H1 (cell line): ENCODE measurements at regions not wholly inside any gene's neighbourhood (a gene's known extent, or its start where the extent isn't known, plus 50 kb on each side); places are given as distances from the start of the nearest gene placed in this dataset.

Source experiments
- CTCF ChIA-PET: fragments of 300-600 bp; sonication (Branson Sonifier 250); formaldehyde crosslinking; loops from one replicate; lab custom pipeline; 2021; ENCODE audit not compliant: partially characterized antibody; lab: Charles Lee
- POLR2A ChIA-PET: fragments of 300-600 bp; sonication (Branson Sonifier 250); formaldehyde crosslinking; loops from one replicate; lab custom pipeline; 2021; ENCODE audit warnings: inconsistent platforms; ENCODE audit not compliant: partially characterized antibody; lab: Charles Lee
- DNase-seq, 2 experiments: peaks; one replicate each; pipeline versions ENCODE4 v3.0.0 to v3.0.0-alpha.2; 2010 to 2022; ENCODE audit warnings: low spot score in 2 of 2, low read depth in 1 of 2, mixed read lengths in 1 of 2
- FAIRE-seq: peaks from 2 replicates; lab custom pipeline; 2011; peaks lifted over from hg19 to GRCh38; lab: Jason Lieb, UNC
- H2AFZ ChIP-seq: 2 replicates; pipeline ENCODE4 v1.8.1; 2012; ENCODE audit warnings: low read length, inconsistent platforms
- H2AK5ac ChIP-seq: 2 replicates; pipeline ENCODE4 v1.6.1; 2013; ENCODE audit warnings: low read depth, low read length
- H2BK120ac ChIP-seq: replicated peaks from 2 replicates; pipeline ENCODE3; 2013; ENCODE audit warnings: low read depth, low read length, inconsistent platforms
- H2BK12ac ChIP-seq: 2 replicates; pipeline ENCODE4 v1.6.1; 2013; ENCODE audit warnings: low read depth, low read length
- H2BK15ac ChIP-seq: 2 replicates; pipeline ENCODE4 v1.6.1; 2013; ENCODE audit warnings: low read length
- H2BK20ac ChIP-seq: 2 replicates; pipeline ENCODE4 v1.6.1; 2013; ENCODE audit warnings: low read length
- H2BK5ac ChIP-seq: 2 replicates; pipeline ENCODE4 v1.6.1; 2013; ENCODE audit warnings: low read depth, low read length
- H3K14ac ChIP-seq: 2 replicates; pipeline ENCODE4 v1.6.1; 2013; ENCODE audit warnings: inconsistent platforms; ENCODE audit not compliant: insufficient read length
- H3K18ac ChIP-seq: 2 replicates; pipeline ENCODE4 v1.6.1; 2013; ENCODE audit warnings: low read length; ENCODE audit errors: extremely low read depth
- H3K23ac ChIP-seq: 2 replicates; pipeline ENCODE4 v1.6.1; 2013; ENCODE audit warnings: inconsistent platforms; ENCODE audit not compliant: insufficient read length
- H3K23me2 ChIP-seq: 2 replicates; pipeline ENCODE4 v1.6.1; 2013; ENCODE audit warnings: low read depth, low read length
- H3K27ac ChIP-seq: 2 replicates; pipeline ENCODE4 v1.6.1; 2011; ENCODE audit warnings: low read depth, low read length, inconsistent platforms
- H3K27me3 ChIP-seq, 4 experiments: replicated peaks in 1 of 4; 1 replicate in 1 of 4; 2 replicates in 3 of 4; pipeline versions ENCODE4 v1.6.1 to v1.8.1; 2011 to 2013; ENCODE audit warnings: low read length in 3 of 4, mild to moderate bottlenecking in 3 of 4, inconsistent platforms in 2 of 4, mixed read lengths in 2 of 4, moderate library complexity in 1 of 4; ENCODE audit not compliant: control insufficient read depth in 3 of 4, insufficient read depth in 3 of 4; ENCODE audit errors: extremely low read depth in 1 of 4
- H3K36me3 ChIP-seq, 4 experiments: 2 replicates each; pipeline versions ENCODE4 v1.6.1 to v1.8.1; 2011 to 2013; ENCODE audit warnings: mild to moderate bottlenecking in 4 of 4, low read length in 3 of 4, moderate library complexity in 2 of 4, control low read depth in 1 of 4, inconsistent platforms in 1 of 4; ENCODE audit not compliant: insufficient read depth in 4 of 4, control insufficient read depth in 2 of 4
- H3K4ac ChIP-seq: replicated peaks from 2 replicates; pipeline ENCODE3; 2013; ENCODE audit warnings: low read length, low read depth, mixed read lengths, inconsistent platforms; ENCODE audit not compliant: insufficient read length
- H3K4me1 ChIP-seq, 4 experiments: replicated peaks in 1 of 4; 1 replicate in 1 of 4; 2 replicates in 3 of 4; pipeline versions ENCODE4 v1.6.1 to v1.8.1; 2011 to 2013; ENCODE audit warnings: low read length in 3 of 4, inconsistent platforms in 2 of 4, mixed read lengths in 1 of 4; ENCODE audit not compliant: insufficient read depth in 4 of 4, control insufficient read depth in 3 of 4
- H3K4me2 ChIP-seq, 2 experiments: 2 replicates each; pipeline versions ENCODE4 v1.6.1 to v1.8.1; 2011 to 2013; ENCODE audit warnings: low read depth in 2 of 2, low read length in 2 of 2, control low read depth in 1 of 2, inconsistent platforms in 1 of 2, mild to moderate bottlenecking in 1 of 2; ENCODE audit not compliant: insufficient read depth in 1 of 2
- H3K4me3 ChIP-seq, 4 experiments: fragments of 200-600, 300-600 bp in 1 of 4; sonication (generic), shearing (Covaris generic), sonication (Bioruptor Twin) in 1 of 4; 2 replicates each; pipeline versions ENCODE4 v1.5.1 to v1.8.1; 2011 to 2016; ENCODE audit warnings: low read length in 4 of 4, low read depth in 3 of 4, control low read depth in 2 of 4, inconsistent platforms in 2 of 4, mild to moderate bottlenecking in 2 of 4, mixed read lengths in 1 of 4, moderate library complexity in 1 of 4; ENCODE audit not compliant: insufficient read depth in 2 of 4; ENCODE audit errors: extremely low read depth in 1 of 4
- H3K56ac ChIP-seq: replicated peaks from 2 replicates; pipeline ENCODE3; 2013; ENCODE audit warnings: low read depth, mild to moderate bottlenecking, mixed read lengths, low read length, inconsistent platforms; ENCODE audit not compliant: insufficient read length
- H3K79me1 ChIP-seq: 2 replicates; pipeline ENCODE4 v1.6.1; 2013; ENCODE audit warnings: low read depth, low read length, control low read depth
- H3K79me2 ChIP-seq, 2 experiments: 2 replicates each; pipeline versions ENCODE4 v1.6.1 to v1.8.1; 2012 to 2013; ENCODE audit warnings: low read length in 2 of 2, mild to moderate bottlenecking in 2 of 2, inconsistent platforms in 1 of 2; ENCODE audit not compliant: insufficient read depth in 2 of 2, control insufficient read depth in 1 of 2
- H3K9ac ChIP-seq, 4 experiments: replicated peaks in 1 of 4; 1 replicate in 1 of 4; 2 replicates in 3 of 4; pipeline versions ENCODE4 v1.6.1 to v1.8.1; 2011 to 2013; ENCODE audit warnings: low read depth in 3 of 4, low read length in 3 of 4, control low read depth in 2 of 4, mild to moderate bottlenecking in 2 of 4, moderate library complexity in 2 of 4, inconsistent platforms in 1 of 4; ENCODE audit errors: extremely low read depth in 1 of 4
- H3K9me3 ChIP-seq, 2 experiments: 2 replicates each; pipeline versions ENCODE4 v1.6.1 to v1.8.1; 2012 to 2013; ENCODE audit warnings: mild to moderate bottlenecking in 2 of 2, moderate library complexity in 2 of 2, control low read depth in 1 of 2, inconsistent platforms in 1 of 2, low read depth in 1 of 2, low read length in 1 of 2, mixed read lengths in 1 of 2; ENCODE audit not compliant: insufficient read depth in 2 of 2
- H4K20me1 ChIP-seq, 2 experiments: replicated peaks in 1 of 2; 2 replicates each; pipeline versions ENCODE3 to v1.8.1; 2011 to 2013; ENCODE audit warnings: inconsistent platforms in 2 of 2, low read length in 2 of 2, mild to moderate bottlenecking in 1 of 2; ENCODE audit not compliant: insufficient read depth in 2 of 2, control insufficient read depth in 1 of 2
- H4K5ac ChIP-seq: 2 replicates; pipeline ENCODE4 v1.6.1; 2013; ENCODE audit warnings: low read length, low read depth, mixed read lengths, inconsistent platforms; ENCODE audit not compliant: insufficient read length
- H4K8ac ChIP-seq: 2 replicates; pipeline ENCODE4 v1.8.0; 2013; ENCODE audit warnings: mild to moderate bottlenecking, moderate library complexity, low read length, inconsistent platforms; ENCODE audit not compliant: insufficient read depth; ENCODE audit errors: extremely low read depth
- H4K91ac ChIP-seq: replicated peaks from 2 replicates; pipeline ENCODE3; 2013; ENCODE audit warnings: low read length, mixed read lengths, inconsistent platforms; ENCODE audit not compliant: insufficient read length
- CHD2 ChIP-seq: IDR thresholded peaks from 2 replicates; pipeline ENCODE4 v1.6.1; 2012; ENCODE audit warnings: low read length, improper control_type of control experiment
- EGR1 ChIP-seq: IDR thresholded peaks from 2 replicates; pipeline ENCODE4 v1.6.1; 2011; ENCODE audit warnings: low read depth, low read length, borderline replicate concordance
- MAFK ChIP-seq: IDR thresholded peaks from 2 replicates; pipeline ENCODE4 v1.6.1; 2012; ENCODE audit warnings: low read depth, mild to moderate bottlenecking, improper control_type of control experiment, low read length
- POLR2A ChIP-seq, 2 experiments: IDR thresholded peaks; 1 replicate in 1 of 2; 2 replicates in 1 of 2; pipeline ENCODE4 v1.6.1; 2011; ENCODE audit warnings: low read depth in 2 of 2, low read length in 2 of 2, mild to moderate bottlenecking in 2 of 2; ENCODE audit errors: control extremely low read depth in 1 of 2
- POLR2AphosphoS5 ChIP-seq: IDR thresholded peaks from 2 replicates; pipeline ENCODE4 v1.6.1; 2011; ENCODE audit warnings: low read depth, low read length
- RAD21 ChIP-seq, 2 experiments: IDR thresholded peaks in 1 of 2; conservative IDR thresholded peaks in 1 of 2; 2 replicates each; pipeline ENCODE4 v1.6.1; 2011; ENCODE audit warnings: low read depth in 2 of 2, low read length in 2 of 2, improper control_type of control experiment in 1 of 2, inconsistent platforms in 1 of 2, mild to moderate bottlenecking in 1 of 2, moderate library complexity in 1 of 2
- RBBP5 ChIP-seq: IDR thresholded peaks from 2 replicates; pipeline ENCODE4 v1.7.1; 2012; ENCODE audit warnings: low read depth, mild to moderate bottlenecking, inconsistent platforms, low read length, moderate library complexity, borderline replicate concordance
- SP2 ChIP-seq: IDR thresholded peaks from 2 replicates; pipeline ENCODE4 v1.6.1; 2012; ENCODE audit warnings: mild to moderate bottlenecking, low read length, inconsistent platforms
- WGBS, 2 experiments: shearing (Covaris generic) in 1 of 2; methylation state at CpG; one replicate each; pipeline versions ENCODE4 v1.1.6 to v1.1.7; 2013 to 2015; ENCODE audit warnings: low lambda C conversion rate in 2 of 2, mixed read lengths in 2 of 2, inconsistent platforms in 1 of 2, low coverage in 1 of 2, missing lambda C conversion rate in 1 of 2; ENCODE audit not compliant: insufficient replicate concordance in 2 of 2, insufficient coverage in 1 of 2, insufficient read length in 1 of 2; ENCODE audit errors: extremely low coverage in 1 of 2, missing lambda C conversion rate in 1 of 2; 5-methylcytosine and 5-hydroxymethylcytosine counted together
- TF ChIP-seq, protein P1 (sequence below): IDR thresholded peaks from 2 replicates; pipeline ENCODE4 v1.6.1; 2012; ENCODE audit warnings: inconsistent platforms

DNA sequence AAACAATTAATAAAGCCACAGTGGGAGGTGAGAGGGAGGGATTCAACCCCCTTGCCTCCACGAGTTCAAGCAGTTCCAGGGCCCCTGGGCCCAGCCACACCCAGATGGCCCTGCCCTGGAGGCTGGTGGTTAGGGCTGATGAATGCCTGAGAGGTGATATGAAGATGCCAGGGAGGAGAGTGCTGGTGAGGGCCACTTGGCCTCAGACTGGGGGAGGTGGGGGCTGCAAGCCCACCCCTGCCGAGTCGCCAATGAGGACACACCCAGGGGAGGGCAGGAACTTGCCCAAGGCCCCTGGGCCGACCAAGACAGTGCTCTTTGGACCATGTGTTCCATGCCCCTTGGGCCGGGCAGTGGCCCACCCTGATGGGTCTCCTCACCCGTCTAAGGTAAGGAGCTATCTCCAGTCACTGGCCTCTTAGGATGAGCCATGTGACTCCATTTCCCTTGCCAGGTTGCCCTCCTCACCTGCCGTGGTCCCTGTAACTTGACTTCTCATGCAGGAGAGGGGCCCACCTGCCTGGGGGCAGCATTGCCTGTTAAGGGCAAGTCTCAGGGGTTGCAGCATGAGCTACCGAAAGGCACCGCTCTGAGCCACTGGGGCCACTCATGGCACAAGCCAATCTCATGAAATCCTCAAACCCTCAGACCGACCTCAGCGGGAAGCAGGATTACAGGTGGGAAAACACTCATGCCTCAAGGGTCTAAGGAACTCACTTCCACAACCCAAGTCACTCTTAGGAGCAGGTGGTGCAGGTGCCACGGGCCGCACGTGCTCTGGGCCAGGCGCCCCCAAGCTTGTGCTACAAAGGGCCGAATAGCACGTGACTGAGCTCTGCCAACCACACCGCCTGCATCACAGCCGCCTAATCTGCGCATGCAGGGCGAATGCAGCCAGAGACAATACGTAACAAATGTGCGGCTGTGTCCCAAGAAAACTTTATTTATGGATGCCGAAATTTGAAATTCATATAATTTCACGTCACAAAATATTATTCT, 147.4 kb upstream of the MLN start:
- Histone ChIP-seq H4K8ac (no peak overlapping the region; the same call in 1 of the 2 replicates), H3K27ac (no peak overlapping the region), H3K27me3 (no peaks in the 10 kb centered on the region; a peak in 2 of 7 replicates), H4K91ac (peak overlapping the region; percentile 17), H3K23me2 (0 out of 2 replicates have a peak, but pooled peaks cover 1% of the 10 kb centered on the region), H3K14ac (no peak overlapping the region), H4K20me1 (no peaks in the 10 kb centered on the region), H2BK12ac (peak overlapping the region; percentile 90; the same call in 1 of the 2 replicates), H2BK15ac (peak overlapping the region; percentile 61; the same call in 1 of the 2 replicates), H2BK120ac (no peak overlapping the region), H2AFZ (no peak overlapping the region), H3K9ac (no peak overlapping the region), H3K36me3 (no peaks in the 10 kb centered on the region), H3K18ac (no peak overlapping the region; the same call in none of the 2 replicates), H3K4me2 (peak overlapping the region; percentile 27 to 45; a peak in 2 of 4 replicates), H3K9me3 (no peaks in the 10 kb centered on the region), H3K79me1 (no peaks in the 10 kb centered on the region), H3K23ac (no peak overlapping the region), H3K4me3 (no peak overlapping the region), H2BK20ac (peak overlapping the region; percentile 55; the same call in 1 of the 2 replicates), H3K79me2 (no peaks in the 10 kb centered on the region), H3K4ac (no peak overlapping the region), H4K5ac (no peak overlapping the region), H3K56ac (no peak overlapping the region), H3K4me1 (peaks cover 0 to 12% (median 8%) of the 10 kb centered on the region in 4 experiments; a peak in 6 of 7 replicates), H2AK5ac (peak overlapping the region; percentile 44; the same call in 1 of the 2 replicates), H2BK5ac (peak overlapping the region; percentile 52; the same call in 1 of the 2 replicates)
- DNase-seq: no peak
- TF ChIP-seq, protein P1, sequence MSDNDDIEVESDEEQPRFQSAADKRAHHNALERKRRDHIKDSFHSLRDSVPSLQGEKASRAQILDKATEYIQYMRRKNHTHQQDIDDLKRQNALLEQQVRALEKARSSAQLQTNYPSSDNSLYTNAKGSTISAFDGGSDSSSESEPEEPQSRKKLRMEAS: 0 out of 2 replicates have a peak, but pooled peaks have one; percentile 27
- TF ChIP-seq RAD21 (IDR thresholded peaks at IDR 0.05 in 1 of 2, conservative IDR thresholded peaks at IDR 0.05 in 1 of 2; ENCODE audit: low read depth in 2 of 2, low read length in 2 of 2): no peak
- TF ChIP-seq MAFK: no peak
- no peak for TF ChIP-seq POLR2AphosphoS5
- TF ChIP-seq POLR2A (IDR thresholded peaks at IDR 0.05; ENCODE audit: control extremely low read depth in 1 of 2, low read depth in 2 of 2, low read length in 2 of 2): no peak
- no peak for TF ChIP-seq RBBP5
- no peak for TF ChIP-seq EGR1
- no peak for TF ChIP-seq CHD2
- TF ChIP-seq SP2: no peak
- ChIA-PET CTCF (interaction anchor here (0.6 to 2.1 kb wide), 13 partner anchors 8 to 322 kb away, joined by 3 to 11 read pairs (median 3); no protein-coding TSS in a partner anchor), POLR2A (no interaction called here)
- no peak for FAIRE-seq
- 86% methylated on average over 25 of the region's 25 CpGs; no CpG with 5 or more reads in 1 of the 2 experiments for WGBS, 2 experiments
